ENCODE measurements at regions not wholly inside any gene's neighbourhood (a gene's known extent, or its start where the extent isn't known, plus 50 kb on each side); places are given as distances from the start of the nearest gene placed in this dataset.
"Not testable (repeated sequence)": the region's sequence is repeated elsewhere in the genome, so short reads cannot be mapped to it uniquely, and the experiment has no call there.

DNA sequence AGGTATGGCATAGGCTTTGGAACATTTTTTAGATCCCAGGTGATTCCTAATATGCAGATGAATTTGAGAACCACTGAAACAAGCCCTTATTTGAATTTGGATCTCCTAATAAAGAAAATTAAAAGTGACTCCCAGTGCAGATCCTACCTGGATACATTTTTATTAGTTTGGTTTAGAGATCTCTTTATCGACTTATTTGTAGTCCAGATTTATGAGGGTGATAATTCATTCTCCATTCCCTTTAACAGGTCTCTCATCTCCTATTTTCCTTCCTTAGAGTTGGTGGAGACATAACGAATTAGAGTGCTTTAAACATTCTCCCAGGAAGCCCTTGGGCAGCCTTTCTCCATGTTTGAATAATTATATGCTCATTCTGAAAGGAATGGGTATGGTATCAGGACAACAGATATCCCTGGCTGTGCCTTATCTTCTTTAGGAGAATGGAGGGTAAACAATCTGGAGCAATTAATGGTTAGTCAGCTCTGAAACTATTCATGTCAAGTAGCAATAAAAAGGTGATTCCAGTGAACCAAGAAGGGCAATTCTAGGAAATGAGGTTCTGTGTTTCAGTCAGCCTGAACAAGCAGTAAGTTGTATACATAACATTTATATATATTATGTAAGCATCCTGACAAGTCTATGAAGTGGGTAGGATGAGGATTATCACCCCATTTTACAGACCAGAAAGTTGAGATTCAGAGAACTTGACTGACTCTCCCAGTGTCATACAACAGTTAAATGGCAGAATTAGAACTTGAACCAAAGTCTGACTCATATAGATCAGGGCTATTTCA lies 53.9 kb upstream of the RCE1 start:
- no peak for DNase-seq

DNA sequence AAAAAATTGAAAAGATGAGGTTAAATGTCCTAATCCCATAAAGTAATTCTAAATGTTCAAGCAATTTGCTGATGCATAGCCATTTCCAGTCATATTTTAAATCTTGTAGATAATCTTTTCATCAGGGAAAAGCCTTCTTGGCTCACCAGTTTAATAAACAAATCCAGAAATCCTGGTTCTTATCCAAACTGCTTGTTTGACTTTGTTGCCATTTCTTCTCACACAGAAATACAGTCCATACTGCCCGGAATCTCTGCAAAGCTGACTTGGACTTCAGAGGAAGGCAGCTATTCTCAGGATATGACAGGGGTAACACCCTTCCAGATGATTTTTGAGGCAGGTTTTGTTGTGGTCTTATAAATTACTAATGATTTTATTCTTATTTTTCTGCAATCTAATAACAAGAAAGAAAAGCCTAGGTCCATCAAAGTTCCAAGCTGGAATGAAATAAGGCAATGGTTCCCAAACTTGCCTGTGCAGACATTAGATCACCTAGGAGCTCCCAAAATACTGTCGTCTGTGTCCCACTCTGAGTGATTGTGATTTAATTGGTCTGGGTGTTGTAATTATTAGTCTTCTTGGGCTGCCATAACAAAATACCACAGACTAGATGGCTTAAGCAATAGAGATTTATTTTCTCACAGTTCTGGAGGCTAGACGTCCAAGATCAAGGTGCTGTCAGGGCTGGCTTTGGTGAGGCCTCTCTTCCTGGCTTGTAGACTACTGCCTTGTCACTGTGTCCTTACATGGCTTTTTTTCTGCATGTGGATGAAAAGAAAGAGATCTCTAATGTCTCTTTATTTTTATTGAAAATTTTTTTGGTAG lies 55.1 kb upstream of the RCE1 start:
- no peak for ATAC-seq
- intact Hi-C loops (cut with DNase I), result no loop called here

More for the DNA sequence above, 53.9 kb upstream of the RCE1 start:
- TF ChIP-seq, protein P1, sequence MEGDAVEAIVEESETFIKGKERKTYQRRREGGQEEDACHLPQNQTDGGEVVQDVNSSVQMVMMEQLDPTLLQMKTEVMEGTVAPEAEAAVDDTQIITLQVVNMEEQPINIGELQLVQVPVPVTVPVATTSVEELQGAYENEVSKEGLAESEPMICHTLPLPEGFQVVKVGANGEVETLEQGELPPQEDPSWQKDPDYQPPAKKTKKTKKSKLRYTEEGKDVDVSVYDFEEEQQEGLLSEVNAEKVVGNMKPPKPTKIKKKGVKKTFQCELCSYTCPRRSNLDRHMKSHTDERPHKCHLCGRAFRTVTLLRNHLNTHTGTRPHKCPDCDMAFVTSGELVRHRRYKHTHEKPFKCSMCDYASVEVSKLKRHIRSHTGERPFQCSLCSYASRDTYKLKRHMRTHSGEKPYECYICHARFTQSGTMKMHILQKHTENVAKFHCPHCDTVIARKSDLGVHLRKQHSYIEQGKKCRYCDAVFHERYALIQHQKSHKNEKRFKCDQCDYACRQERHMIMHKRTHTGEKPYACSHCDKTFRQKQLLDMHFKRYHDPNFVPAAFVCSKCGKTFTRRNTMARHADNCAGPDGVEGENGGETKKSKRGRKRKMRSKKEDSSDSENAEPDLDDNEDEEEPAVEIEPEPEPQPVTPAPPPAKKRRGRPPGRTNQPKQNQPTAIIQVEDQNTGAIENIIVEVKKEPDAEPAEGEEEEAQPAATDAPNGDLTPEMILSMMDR (IDR thresholded peaks at IDR 0.05), result no peak
- no peak overlapping the region for H3K4me3 ChIP-seq
- H3K4me1 ChIP-seq, result no peaks in the 10 kb centered on the region
- no peaks in the 10 kb centered on the region for H3K9me3 ChIP-seq
- H3K36me3 ChIP-seq, result no peaks in the 10 kb centered on the region
- H3K27ac ChIP-seq, result no peak overlapping the region
- intact Hi-C loops (cut with DNase I), result no loop called here
- peak in 1 of 2 donors; percentile 67 for ATAC-seq
- no peaks in the 10 kb centered on the region for H3K27me3 ChIP-seq (ENCODE audit: low read depth)

GRCh38 chr11:66784575-66784974 lies 55.6 kb upstream of the SPTBN2 start:
- H3K4me3 ChIP-seq, result no peak overlapping the region
- no peaks in the 10 kb centered on the region for H3K27me3 ChIP-seq (ENCODE audit: low read depth)
- no peak overlapping the region for H3K27ac ChIP-seq
- intact Hi-C loops (cut with DNase I), result no loop called here
- H3K36me3 ChIP-seq, result no peaks in the 10 kb centered on the region
- no peak for ATAC-seq
- H3K4me1 ChIP-seq, result no peaks in the 10 kb centered on the region
- H3K9me3 ChIP-seq, result no peaks in the 10 kb centered on the region
- TF ChIP-seq, protein P1 (IDR thresholded peaks at IDR 0.05), result no peak
- no peak for DNase-seq

More for the DNA sequence above, 55.1 kb upstream of the RCE1 start:
- Histone ChIP-seq H3K36me3 (no peaks in the 10 kb centered on the region), H3K4me1 (no peaks in the 10 kb centered on the region), H3K9me3 (no peaks in the 10 kb centered on the region), H3K4me3 (no peak overlapping the region), H3K27me3 (ENCODE audit: low read depth) (no peaks in the 10 kb centered on the region), H3K27ac (no peak overlapping the region)
- TF ChIP-seq, protein P1 (IDR thresholded peaks at IDR 0.05), result no peak
- no peak for DNase-seq

DNA sequence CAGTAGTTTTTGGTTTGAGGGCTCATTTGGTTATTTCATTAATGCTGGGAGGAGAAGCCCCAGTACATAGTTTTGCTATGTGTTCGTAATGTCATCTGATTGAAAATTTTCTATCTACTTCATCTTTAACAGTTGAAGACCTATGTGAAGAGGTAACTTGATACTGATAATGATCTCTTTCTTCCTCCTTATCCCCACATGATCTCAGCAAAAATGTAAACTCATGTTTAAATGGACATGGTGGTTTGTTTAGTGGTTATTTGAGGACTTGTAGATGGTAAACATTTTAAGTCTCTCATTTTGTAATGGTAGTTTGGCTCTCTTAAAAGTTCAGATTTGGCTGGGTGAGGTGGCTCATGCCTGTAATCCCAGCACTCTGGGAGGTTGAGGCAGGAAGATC lies 53.7 kb upstream of the SPTBN2 start:
- Histone ChIP-seq H3K27ac (no peak overlapping the region), H3K4me1 (no peaks in the 10 kb centered on the region), H3K4me3 (no peak overlapping the region), H3K27me3 (ENCODE audit: low read depth) (no peaks in the 10 kb centered on the region), H3K36me3 (no peaks in the 10 kb centered on the region), H3K9me3 (no peaks in the 10 kb centered on the region)
- DNase-seq, result no peak
- ATAC-seq, result no peak
- TF ChIP-seq, protein P1 (IDR thresholded peaks at IDR 0.05), result no peak
- intact Hi-C loops (cut with DNase I), result no loop called here

DNA sequence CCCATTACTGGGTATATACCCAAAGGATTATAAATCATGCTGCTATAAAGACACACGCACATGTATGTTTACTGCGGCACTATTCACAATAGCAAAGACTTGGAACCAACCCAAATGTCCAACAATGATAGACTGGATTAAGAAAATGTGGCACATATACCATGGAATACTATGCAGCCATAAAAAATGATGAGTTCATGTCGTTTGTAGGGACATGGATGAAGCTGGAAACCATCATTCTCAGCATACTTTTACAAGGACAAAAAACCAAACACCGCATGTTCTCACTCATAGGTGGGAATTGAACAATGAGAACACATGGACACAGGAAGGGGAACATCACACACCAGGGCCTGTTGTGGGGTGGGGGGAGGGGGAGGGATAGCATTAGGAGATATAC lies 50.6 kb upstream of the SPTBN2 start:
- H3K27me3 ChIP-seq (ENCODE audit: low read depth); H3K36me3 ChIP-seq; H3K4me1 ChIP-seq; H3K4me3 ChIP-seq; H3K9me3 ChIP-seq; H3K27ac ChIP-seq; intact Hi-C loops (cut with DNase I); DNase-seq; ATAC-seq: not testable (repeated sequence)
